ENCODE measurements at regions not wholly inside any gene's neighbourhood (a gene's known extent, or its start where the extent isn't known, plus 50 kb on each side); places are given as distances from the start of the nearest gene placed in this dataset.

DNA sequence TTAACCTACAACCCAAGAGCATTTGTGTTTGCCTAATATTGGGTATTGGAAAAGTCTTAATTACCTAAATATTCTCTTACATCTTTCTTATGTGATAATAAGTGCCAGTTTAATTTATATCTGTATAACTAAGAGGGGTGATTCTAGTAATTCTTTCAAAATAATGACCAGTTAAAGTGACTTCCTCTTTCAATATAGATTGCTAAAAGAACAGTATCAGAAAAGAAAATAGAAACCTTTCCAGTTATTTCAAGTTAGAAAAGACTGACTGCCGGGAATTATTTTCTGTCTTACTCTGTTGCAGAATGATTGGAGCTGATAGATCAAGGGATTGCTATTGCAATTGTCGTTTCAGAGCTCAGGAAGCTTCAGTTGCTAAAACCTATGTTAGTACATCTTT, 525.0 kb upstream of the SEMA3D start:
- Histone ChIP-seq H3K4me2 (replicated peaks; ENCODE audit: extremely low read depth, low read length, poor library complexity, severe bottlenecking) (peak overlapping the region; percentile 65), H4K20me1 (ENCODE audit: insufficient read depth, low read length) (no peaks in the 10 kb centered on the region), H3K4me3 (replicated peaks in 1 of 3; ENCODE audit: low read depth in 2 of 3, low read length in 3 of 3) (peak overlapping the region; percentile 25 to 68 (median 41)), H3K36me3 (replicated peaks in 1 of 2; ENCODE audit: control insufficient read depth in 1 of 2, insufficient read depth in 2 of 2, low read length in 2 of 2) (no peaks in the 10 kb centered on the region), H2AFZ (ENCODE audit: insufficient read depth, low read depth, low read length, poor library complexity, severe bottlenecking) (peak overlapping the region; percentile 63), H3K9me3 (replicated peaks in 1 of 2; ENCODE audit: control insufficient read depth in 1 of 2, insufficient read depth in 1 of 2, low read length in 2 of 2) (no peaks in the 10 kb centered on the region), H3K79me2 (ENCODE audit: insufficient read depth, low read length) (no peaks in the 10 kb centered on the region), H3K27me3 (ENCODE audit: control insufficient read depth in 2 of 2, insufficient read depth in 2 of 2, low read length in 2 of 2) (no peaks in the 10 kb centered on the region), H3K4me1 (ENCODE audit: control insufficient read depth in 1 of 2, insufficient read depth in 2 of 2, low read length in 2 of 2) (peaks cover 0 to 22% of the 10 kb centered on the region in 2 donors), H3K9ac (ENCODE audit: insufficient read depth, low read length, poor library complexity, severe bottlenecking) (no peak overlapping the region), H3K27ac (ENCODE audit: low read depth in 1 of 2, low read length in 2 of 2) (peak overlapping the region in 1 of 2 donors; percentile 82)
- Mint-ChIP-seq H3K4me1 (peaks cover 9% of the 10 kb centered on the region), H3K4me3 (peak overlapping the region in 1 of 2 donors; percentile 76), H3K9me3 (peaks cover 0 to 2% (median 0%) of the 10 kb centered on the region in 7 donors), H3K27me3 (ENCODE audit: low read depth in 3 of 3) (no peaks in the 10 kb centered on the region), H3K36me3 (no peaks in the 10 kb centered on the region), H3K27ac (peak overlapping the region in 6 of 7 donors; percentile 40 to 79 (median 65))
- 14% methylated on average over 1 of the region's 2 CpGs for WGBS (ENCODE audit: insufficient coverage)
- TF ChIP-seq, protein P1, sequence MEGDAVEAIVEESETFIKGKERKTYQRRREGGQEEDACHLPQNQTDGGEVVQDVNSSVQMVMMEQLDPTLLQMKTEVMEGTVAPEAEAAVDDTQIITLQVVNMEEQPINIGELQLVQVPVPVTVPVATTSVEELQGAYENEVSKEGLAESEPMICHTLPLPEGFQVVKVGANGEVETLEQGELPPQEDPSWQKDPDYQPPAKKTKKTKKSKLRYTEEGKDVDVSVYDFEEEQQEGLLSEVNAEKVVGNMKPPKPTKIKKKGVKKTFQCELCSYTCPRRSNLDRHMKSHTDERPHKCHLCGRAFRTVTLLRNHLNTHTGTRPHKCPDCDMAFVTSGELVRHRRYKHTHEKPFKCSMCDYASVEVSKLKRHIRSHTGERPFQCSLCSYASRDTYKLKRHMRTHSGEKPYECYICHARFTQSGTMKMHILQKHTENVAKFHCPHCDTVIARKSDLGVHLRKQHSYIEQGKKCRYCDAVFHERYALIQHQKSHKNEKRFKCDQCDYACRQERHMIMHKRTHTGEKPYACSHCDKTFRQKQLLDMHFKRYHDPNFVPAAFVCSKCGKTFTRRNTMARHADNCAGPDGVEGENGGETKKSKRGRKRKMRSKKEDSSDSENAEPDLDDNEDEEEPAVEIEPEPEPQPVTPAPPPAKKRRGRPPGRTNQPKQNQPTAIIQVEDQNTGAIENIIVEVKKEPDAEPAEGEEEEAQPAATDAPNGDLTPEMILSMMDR (IDR thresholded peaks at IDR 0.05), result no peak
- DNase-seq, result no peak
- intact Hi-C loops (cut with micrococcal nuclease), result no loop called here

DNA sequence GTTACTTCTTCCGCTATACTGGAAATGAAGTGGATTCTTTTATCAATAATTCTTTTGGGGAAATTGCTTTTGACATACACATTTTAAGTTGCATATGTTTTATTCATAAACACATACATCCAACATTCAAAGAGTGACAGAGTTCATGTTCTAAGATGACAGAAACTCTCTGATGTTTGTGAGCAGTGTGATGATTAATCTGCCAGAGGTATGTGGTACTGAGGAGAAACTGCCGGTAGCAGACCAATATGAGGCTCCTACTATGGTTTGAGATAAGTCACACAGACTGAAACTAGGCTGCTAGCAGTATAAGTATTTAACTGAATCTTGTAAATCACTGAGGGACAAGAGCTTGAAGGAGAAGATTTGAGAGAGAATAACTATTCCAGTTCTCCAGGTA, 524.1 kb upstream of the SEMA3D start:
- H3K9ac ChIP-seq (ENCODE audit: insufficient read depth, low read length, poor library complexity, severe bottlenecking), result no peak overlapping the region
- peaks cover 9% of the 10 kb centered on the region for H3K4me1 Mint-ChIP-seq
- no peak for DNase-seq
- no peak overlapping the region for H3K4me3 ChIP-seq (replicated peaks in 1 of 3; ENCODE audit: low read depth in 2 of 3, low read length in 3 of 3)
- peak overlapping the region in 1 of 7 donors; percentile 33 for H3K27ac Mint-ChIP-seq
- H3K79me2 ChIP-seq (ENCODE audit: insufficient read depth, low read length), result no peaks in the 10 kb centered on the region
- intact Hi-C loops (cut with micrococcal nuclease), result no loop called here
- no peaks in the 10 kb centered on the region for H3K36me3 ChIP-seq (replicated peaks in 1 of 2; ENCODE audit: control insufficient read depth in 1 of 2, insufficient read depth in 2 of 2, low read length in 2 of 2)
- TF ChIP-seq, protein P1 (IDR thresholded peaks at IDR 0.05), result no peak
- peaks cover 0 to 4% (median 0%) of the 10 kb centered on the region in 7 donors for H3K9me3 Mint-ChIP-seq
- no peak overlapping the region for H3K4me2 ChIP-seq (replicated peaks; ENCODE audit: extremely low read depth, low read length, poor library complexity, severe bottlenecking)
- 83% methylated on average over 1 of the region's 2 CpGs for WGBS (ENCODE audit: insufficient coverage)
- H4K20me1 ChIP-seq (ENCODE audit: insufficient read depth, low read length), result no peaks in the 10 kb centered on the region
- no peak overlapping the region for H3K27ac ChIP-seq (ENCODE audit: low read depth in 1 of 2, low read length in 2 of 2)
- no peaks in the 10 kb centered on the region for H3K36me3 Mint-ChIP-seq
- H3K4me3 Mint-ChIP-seq, result no peak overlapping the region
- no peaks in the 10 kb centered on the region for H3K27me3 ChIP-seq (ENCODE audit: control insufficient read depth in 2 of 2, insufficient read depth in 2 of 2, low read length in 2 of 2)
- no peaks in the 10 kb centered on the region for H3K9me3 ChIP-seq (replicated peaks in 1 of 2; ENCODE audit: control insufficient read depth in 1 of 2, insufficient read depth in 1 of 2, low read length in 2 of 2)
- no peaks in the 10 kb centered on the region for H3K27me3 Mint-ChIP-seq (ENCODE audit: low read depth in 3 of 3)
- H2AFZ ChIP-seq (ENCODE audit: insufficient read depth, low read depth, low read length, poor library complexity, severe bottlenecking), result no peak overlapping the region
- peaks cover 0 to 22% of the 10 kb centered on the region in 2 donors for H3K4me1 ChIP-seq (ENCODE audit: control insufficient read depth in 1 of 2, insufficient read depth in 2 of 2, low read length in 2 of 2)
